H9 (cell line): ENCODE measurements at regions not wholly inside any gene's neighbourhood (a gene's known extent, or its start where the extent isn't known, plus 50 kb on each side); places are given as distances from the start of the nearest gene placed in this dataset.

Source experiments
- DNase-seq: peaks from one replicate; pipeline ENCODE4 v3.0.0-alpha.2; 2017
- H2AFZ ChIP-seq: one replicate; pipeline ENCODE4 v1.6.1; 2013; ENCODE audit warnings: mild to moderate bottlenecking, low read length, control low read depth, moderate library complexity
- H2AK5ac ChIP-seq: 2 replicates; pipeline ENCODE4 v1.6.1; 2013; ENCODE audit warnings: low read length, control low read depth, mixed read lengths; ENCODE audit not compliant: insufficient read length
- H2BK120ac ChIP-seq: one replicate; pipeline ENCODE4 v1.6.1; 2013; ENCODE audit warnings: low read depth, mild to moderate bottlenecking, low read length, control low read depth, inconsistent platforms; ENCODE audit not compliant: poor library complexity, severe bottlenecking
- H2BK12ac ChIP-seq: 2 replicates; pipeline ENCODE4 v1.6.1; 2013; ENCODE audit warnings: low read length, control low read depth, mixed read lengths, low read depth; ENCODE audit not compliant: insufficient read length
- H2BK15ac ChIP-seq: 2 replicates; pipeline ENCODE4 v1.6.1; 2013; ENCODE audit warnings: low read depth, low read length, control low read depth
- H2BK20ac ChIP-seq: one replicate; pipeline ENCODE4 v1.6.1; 2013; ENCODE audit warnings: low read depth, mild to moderate bottlenecking, low read length, control low read depth, inconsistent platforms; ENCODE audit not compliant: poor library complexity, severe bottlenecking
- H2BK5ac ChIP-seq: 2 replicates; pipeline ENCODE4 v1.6.1; 2013; ENCODE audit warnings: low read length, control low read depth, mixed read lengths; ENCODE audit not compliant: insufficient read length
- H3K14ac ChIP-seq: 2 replicates; pipeline ENCODE4 v1.6.1; 2013; ENCODE audit warnings: low read length, control low read depth; ENCODE audit not compliant: insufficient read depth
- H3K18ac ChIP-seq: 2 replicates; pipeline ENCODE4 v1.6.1; 2013; ENCODE audit warnings: low read depth, mild to moderate bottlenecking, mixed read lengths, low read length, control low read depth; ENCODE audit not compliant: insufficient read length
- H3K23ac ChIP-seq: 2 replicates; pipeline ENCODE4 v1.6.1; 2013; ENCODE audit warnings: low read length, control low read depth, mixed read lengths, low read depth; ENCODE audit not compliant: insufficient read length
- H3K23me2 ChIP-seq: 2 replicates; pipeline ENCODE4 v1.6.1; 2013; ENCODE audit warnings: low read depth, mild to moderate bottlenecking, mixed read lengths, low read length, control low read depth; ENCODE audit not compliant: insufficient read length, poor library complexity, severe bottlenecking
- H3K27ac ChIP-seq: 2 replicates; pipeline ENCODE4 v1.5.1; 2013; ENCODE audit warnings: low read length, control low read depth, mixed read lengths, low read depth; ENCODE audit not compliant: insufficient read length
- H3K27me3 ChIP-seq: 2 replicates; pipeline ENCODE4 v1.6.1; 2013; ENCODE audit warnings: low read length, control low read depth, inconsistent platforms; ENCODE audit not compliant: insufficient read depth
- H3K4ac ChIP-seq: 2 replicates; pipeline ENCODE4 v1.6.1; 2013; ENCODE audit warnings: low read depth, mild to moderate bottlenecking, control low read depth, inconsistent platforms, low read length, moderate library complexity
- H3K4me1 ChIP-seq: 2 replicates; pipeline ENCODE4 v1.6.1; 2013; ENCODE audit warnings: low read length, control low read depth, inconsistent platforms; ENCODE audit not compliant: insufficient read depth
- H3K4me2 ChIP-seq: 2 replicates; pipeline ENCODE4 v1.6.1; 2013; ENCODE audit warnings: low read length, control low read depth, mixed read lengths; ENCODE audit not compliant: insufficient read length, insufficient read depth
- H3K56ac ChIP-seq: 2 replicates; pipeline ENCODE4 v1.6.1; 2013; ENCODE audit warnings: low read depth, mild to moderate bottlenecking, mixed read lengths, low read length, control low read depth; ENCODE audit not compliant: insufficient read length
- H3K79me1 ChIP-seq: 2 replicates; pipeline ENCODE4 v1.6.1; 2013; ENCODE audit warnings: low read depth, mild to moderate bottlenecking, moderate library complexity, low read length, control low read depth, inconsistent platforms; ENCODE audit not compliant: insufficient read depth, poor library complexity, severe bottlenecking
- H3K79me2 ChIP-seq: 2 replicates; pipeline ENCODE4 v1.6.1; 2013; ENCODE audit warnings: low read length, control low read depth, inconsistent platforms; ENCODE audit not compliant: insufficient read depth
- H3K9ac ChIP-seq: 2 replicates; pipeline ENCODE4 v1.6.1; 2013; ENCODE audit warnings: low read length, control low read depth, mixed read lengths; ENCODE audit not compliant: insufficient read length; ENCODE audit errors: extremely low read depth
- H3K9me3 ChIP-seq: one replicate; pipeline ENCODE4 v1.6.1; 2013; ENCODE audit warnings: low read depth, low read length, inconsistent platforms; ENCODE audit not compliant: control insufficient read depth
- H3T11ph ChIP-seq: one replicate; pipeline ENCODE4 v1.6.1; 2013; ENCODE audit warnings: mild to moderate bottlenecking, low read length, control low read depth, inconsistent platforms
- H4K20me1 ChIP-seq: one replicate; pipeline ENCODE4 v1.6.1; 2013; ENCODE audit not compliant: control insufficient read depth, insufficient read length, insufficient read depth
- H4K5ac ChIP-seq: 2 replicates; pipeline ENCODE4 v1.6.1; 2013; ENCODE audit warnings: low read depth, mild to moderate bottlenecking, mixed read lengths, low read length, control low read depth; ENCODE audit not compliant: insufficient read length
- H4K8ac ChIP-seq: replicated peaks from 2 replicates; pipeline ENCODE4 v1.6.1; 2013; ENCODE audit warnings: low read length, control low read depth, mixed read lengths, low read depth; ENCODE audit not compliant: insufficient read length
- H4K91ac ChIP-seq: 2 replicates; pipeline ENCODE4 v1.6.1; 2013; ENCODE audit warnings: low read depth, mild to moderate bottlenecking, moderate library complexity, mixed read lengths, low read length, control low read depth; ENCODE audit not compliant: insufficient read length
- H3K27ac Mint-ChIP-seq, 3 experiments: 2 replicates in 2 of 3; 3 replicates in 1 of 3; pipeline ENCODE4 v1.8.0; 2020 to 2021; ENCODE audit warnings: mixed read lengths in 3 of 3, mild to moderate bottlenecking in 1 of 3, moderate library complexity in 1 of 3
- H3K27me3 Mint-ChIP-seq: 2 replicates; pipeline ENCODE4 v1.8.0; 2021; ENCODE audit warnings: low read depth, mild to moderate bottlenecking, moderate library complexity, mixed read lengths
- H3K36me3 Mint-ChIP-seq, 3 experiments: 2 replicates in 2 of 3; 3 replicates in 1 of 3; pipeline ENCODE4 v1.8.0; 2020 to 2021; ENCODE audit warnings: low read depth in 3 of 3, mixed read lengths in 3 of 3; ENCODE audit not compliant: insufficient read depth in 1 of 3
- H3K4me1 Mint-ChIP-seq, 2 experiments: 2 replicates each; pipeline ENCODE4 v1.8.0; 2020; ENCODE audit warnings: mixed read lengths in 2 of 2
- H3K4me3 Mint-ChIP-seq, 2 experiments: 2 replicates in 1 of 2; 3 replicates in 1 of 2; pipeline ENCODE4 v1.8.0; 2020 to 2021; ENCODE audit warnings: mild to moderate bottlenecking in 2 of 2, mixed read lengths in 2 of 2, moderate library complexity in 1 of 2
- H3K9me3 Mint-ChIP-seq, 2 experiments: 2 replicates in 1 of 2; 3 replicates in 1 of 2; pipeline ENCODE4 v1.8.0; 2020; ENCODE audit warnings: mild to moderate bottlenecking in 2 of 2, mixed read lengths in 2 of 2, moderate library complexity in 1 of 2
- CTCF ChIP-seq: fragments of 200-600 bp; sonication (generic); conservative IDR thresholded peaks from 3 replicates; pipeline ENCODE4 v1.8.0; 2021; ENCODE audit warnings: antibody characterized with exemption, mild to moderate bottlenecking
- WGBS: extraction: QIAGEN DNeasy Blood & Tissue Kit; methylation state at CpG from one replicate; pipeline ENCODE4 v1.1.7; 2013; ENCODE audit warnings: missing lambda C conversion rate, low lambda C conversion rate, mixed read lengths; ENCODE audit not compliant: insufficient read length; ENCODE audit errors: extremely low coverage; 5-methylcytosine and 5-hydroxymethylcytosine counted together

- Histone ChIP-seq H4K91ac (no peak overlapping the region), H3K9me3 (no peaks in the 10 kb centered on the region), H3K56ac (no peak overlapping the region), H2AFZ (no peak overlapping the region), H3K79me1 (no peaks in the 10 kb centered on the region), H4K8ac (no peak overlapping the region), H3K18ac (no peak overlapping the region), H2AK5ac (no peak overlapping the region), H3K79me2 (no peaks in the 10 kb centered on the region), H3K9ac (no peak overlapping the region), H3K23me2 (no peaks in the 10 kb centered on the region), H4K20me1 (no peaks in the 10 kb centered on the region), H2BK12ac (no peak overlapping the region), H3K27me3 (no peaks in the 10 kb centered on the region), H3K4me2 (no peak overlapping the region), H3K27ac (no peak overlapping the region), H3T11ph (no peak overlapping the region), H3K23ac (no peak overlapping the region), H4K5ac (no peak overlapping the region), H3K14ac (no peak overlapping the region), H2BK20ac (no peak overlapping the region), H3K4ac (no peak overlapping the region), H2BK5ac (no peak overlapping the region), H3K4me1 (no peaks in the 10 kb centered on the region; the same call in 1 of the 2 replicates), H2BK120ac (no peak overlapping the region), H2BK15ac (no peak overlapping the region)
- DNase-seq: no peak
- TF ChIP-seq CTCF: no peak
- Mint-ChIP-seq H3K36me3 (no peaks in the 10 kb centered on the region; a peak in 1 of 7 replicates), H3K27ac (no peak overlapping the region), H3K9me3 (peaks cover 0 to 6% of the 10 kb centered on the region in 2 experiments; a peak in 2 of 5 replicates), H3K4me3 (no peak overlapping the region), H3K4me1 (peaks cover 3 to 5% of the 10 kb centered on the region in 2 experiments; a peak in 2 of 4 replicates), H3K27me3 (no peaks in the 10 kb centered on the region; the same call in 1 of the 2 replicates)
- no CpG with 5 or more reads among the region's 3 CpGs for WGBS
Measured at GRCh38 chr5:36374266-36374862, 72.7 kb upstream of the RANBP3L start.
